Adrenal gland (tissue), 5 donors: ENCODE measurements at regions not wholly inside any gene's neighbourhood (a gene's known extent, or its start where the extent isn't known, plus 50 kb on each side); places are given as distances from the start of the nearest gene placed in this dataset.

Experiments
- POLR2A ChIP-seq, 2 donors: fragments of 450-650 bp; IDR thresholded peaks; one replicate each; pipeline ENCODE4 v1.6.1; 2017; ENCODE audit warnings: antibody characterized with exemption in 2 of 2, mild to moderate bottlenecking in 2 of 2, moderate library complexity in 1 of 2
- TF ChIP-seq, protein P1 (sequence below), 6 experiments: fragments of 450-650 bp in 4 of 6; fragments of 200-600 bp in 2 of 6; sonication (generic) in 1 of 6; IDR thresholded peaks; 1 replicate in 5 of 6; 2 replicates in 1 of 6; pipeline versions ENCODE4 v1.5.1 to v1.8.0; 2016 to 2021; ENCODE audit warnings: antibody characterized with exemption in 6 of 6, mild to moderate bottlenecking in 2 of 6, moderate library complexity in 1 of 6
- donor health status: DM: no; HTN: no; CAD: no.

GRCh38 chr9:95383845-95384244 lies 66.3 kb upstream of the FANCC start:
- TF ChIP-seq, protein P1, sequence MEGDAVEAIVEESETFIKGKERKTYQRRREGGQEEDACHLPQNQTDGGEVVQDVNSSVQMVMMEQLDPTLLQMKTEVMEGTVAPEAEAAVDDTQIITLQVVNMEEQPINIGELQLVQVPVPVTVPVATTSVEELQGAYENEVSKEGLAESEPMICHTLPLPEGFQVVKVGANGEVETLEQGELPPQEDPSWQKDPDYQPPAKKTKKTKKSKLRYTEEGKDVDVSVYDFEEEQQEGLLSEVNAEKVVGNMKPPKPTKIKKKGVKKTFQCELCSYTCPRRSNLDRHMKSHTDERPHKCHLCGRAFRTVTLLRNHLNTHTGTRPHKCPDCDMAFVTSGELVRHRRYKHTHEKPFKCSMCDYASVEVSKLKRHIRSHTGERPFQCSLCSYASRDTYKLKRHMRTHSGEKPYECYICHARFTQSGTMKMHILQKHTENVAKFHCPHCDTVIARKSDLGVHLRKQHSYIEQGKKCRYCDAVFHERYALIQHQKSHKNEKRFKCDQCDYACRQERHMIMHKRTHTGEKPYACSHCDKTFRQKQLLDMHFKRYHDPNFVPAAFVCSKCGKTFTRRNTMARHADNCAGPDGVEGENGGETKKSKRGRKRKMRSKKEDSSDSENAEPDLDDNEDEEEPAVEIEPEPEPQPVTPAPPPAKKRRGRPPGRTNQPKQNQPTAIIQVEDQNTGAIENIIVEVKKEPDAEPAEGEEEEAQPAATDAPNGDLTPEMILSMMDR (IDR thresholded peaks at IDR 0.05), result no peak
- TF ChIP-seq POLR2A (IDR thresholded peaks at IDR 0.05), result no peak
